Transverse colon (tissue), 4 donors: ENCODE measurements at regions not wholly inside any gene's neighbourhood (a gene's known extent, or its start where the extent isn't known, plus 50 kb on each side); places are given as distances from the start of the nearest gene placed in this dataset.

Experiments
- DNase-seq: peaks from one replicate; pipeline ENCODE4 v3.0.0-alpha.2; 2019
- H3K27ac ChIP-seq, 4 donors: fragments of 200-600 bp; sonication (generic); 2 replicates each; pipeline ENCODE4 v1.5.1; 2016 to 2018; ENCODE audit warnings: inconsistent platforms in 4 of 4
- H3K27me3 ChIP-seq: fragments of 200-600 bp; sonication (generic); 2 replicates; pipeline ENCODE4 v1.5.1; 2017; ENCODE audit warnings: inconsistent platforms
- H3K36me3 ChIP-seq, 4 donors: fragments of 200-600 bp; sonication (generic); 2 replicates each; pipeline ENCODE4 v1.5.1; 2017 to 2019; ENCODE audit warnings: inconsistent platforms in 4 of 4
- H3K4me1 ChIP-seq, 4 donors: fragments of 200-600 bp; sonication (generic); 2 replicates each; pipeline ENCODE4 v1.5.1; 2017 to 2020; ENCODE audit warnings: inconsistent platforms in 4 of 4
- H3K4me3 ChIP-seq, 4 donors: fragments of 200-600 bp; sonication (generic); 1 replicate in 1 of 4; 2 replicates in 3 of 4; pipeline versions ENCODE4 v1.5.1 to v1.6.1; 2017 to 2019; ENCODE audit warnings: inconsistent platforms in 4 of 4
- H3K9me3 ChIP-seq, 2 donors: fragments of 200-600 bp; sonication (generic); 2 replicates each; pipeline ENCODE4 v1.5.1; 2017 to 2019; ENCODE audit warnings: inconsistent platforms in 2 of 2
- CTCF ChIP-seq, 5 experiments: fragments of 200-600 bp in 3 of 5; fragments of 450-650 bp in 2 of 5; sonication (generic) in 3 of 5; IDR thresholded peaks; 1 replicate in 2 of 5; 2 replicates in 3 of 5; pipeline ENCODE4 v1.5.1; 2016 to 2017; ENCODE audit warnings: antibody characterized with exemption in 5 of 5, inconsistent platforms in 3 of 5, mild to moderate bottlenecking in 2 of 5, moderate library complexity in 1 of 5
- EP300 ChIP-seq: sonication (generic); formaldehyde crosslinking; IDR thresholded peaks from one replicate; pipeline ENCODE4 v1.6.1; 2017; ENCODE audit warnings: antibody characterized with exemption, low read depth
- POLR2A ChIP-seq: fragments of 450-650 bp; IDR thresholded peaks from one replicate; pipeline ENCODE4 v1.6.1; 2016; ENCODE audit warnings: antibody characterized with exemption, mild to moderate bottlenecking, moderate library complexity
- POLR2AphosphoS5 ChIP-seq, 3 donors: sonication (generic); formaldehyde crosslinking; IDR thresholded peaks; one replicate each; pipeline ENCODE4 v1.6.1; 2016; ENCODE audit warnings: antibody characterized with exemption in 3 of 3
- WGBS, 2 donors: methylation state at CpG; one replicate each; pipeline ENCODE4 v1.1.5; 2018; ENCODE audit warnings: low coverage in 1 of 2; 5-methylcytosine and 5-hydroxymethylcytosine counted together
- in situ Hi-C, 4 donors: fragments of 200-750 bp; cut with MboI; loops; one replicate each; pipeline versions ENCODE4 v1.15.0 to v1.15.1; 2017; ENCODE audit warnings: low sequenced_read_pairs in 3 of 4, low pct_ligation_motif_present in 1 of 4, low pct_unique_long_range_greater_than_20kb in 1 of 4
- intact Hi-C: fragments of 100-400 bp; cut with DNase I; formaldehyde crosslinking; loops from one replicate; pipeline ENCODE4 v1.15.1; 2023; ENCODE audit warnings: low total_unique reads

- Histone ChIP-seq H3K36me3 (no peaks in the 10 kb centered on the region), H3K27me3 (no peaks in the 10 kb centered on the region), H3K27ac (no peak overlapping the region), H3K4me3 (no peak overlapping the region), H3K4me1 (no peaks in the 10 kb centered on the region), H3K9me3 (no peaks in the 10 kb centered on the region)
- 68 to 81% methylated on average over 4 of the region's 4 CpGs for WGBS, 2 donors
- in situ Hi-C loops, result no loop called here
- DNase-seq, result no peak
- TF ChIP-seq POLR2AphosphoS5 (IDR thresholded peaks at IDR 0.05) (no peak), EP300 (no peak), POLR2A (no peak), CTCF (IDR thresholded peaks at IDR 0.05) (no peak)
- intact Hi-C loops, result loop anchor here (5.0 kb wide), 1 partner anchor 447 kb away; no protein-coding TSS in a partner anchor
Measured at GRCh38 chr4:27985522-27985921, 1124.9 kb downstream of the STIM2 start.

DNA sequence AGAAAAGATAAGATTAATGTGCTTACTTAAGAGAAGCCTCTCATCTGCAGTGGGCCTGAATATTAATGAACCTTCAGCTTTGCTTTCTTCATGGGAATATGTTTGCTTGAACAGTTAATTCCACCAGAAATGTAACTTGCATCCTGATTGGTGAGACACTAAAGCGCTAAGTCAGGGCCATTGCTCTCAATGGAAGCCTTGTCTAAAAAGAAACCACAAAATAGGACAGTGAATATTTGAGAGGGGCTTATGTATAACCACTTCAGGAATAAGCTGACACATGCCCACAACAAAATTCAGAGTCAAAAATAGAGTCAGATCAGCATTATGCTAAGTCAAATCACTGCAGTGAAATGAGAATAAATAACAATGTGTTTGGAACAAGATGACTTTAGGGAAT, 1125.8 kb downstream of the STIM2 start:
- intact Hi-C loops (loop anchor here (5.0 kb wide), 1 partner anchor 446 kb away; no protein-coding TSS in a partner anchor), in situ Hi-C loops (no loop called here)
- no peak for TF ChIP-seq POLR2A
- TF ChIP-seq CTCF (IDR thresholded peaks at IDR 0.05), result no peak
- no peak for TF ChIP-seq POLR2AphosphoS5 (IDR thresholded peaks at IDR 0.05)
- no peak for TF ChIP-seq EP300
- Histone ChIP-seq H3K4me3 (no peak overlapping the region), H3K9me3 (no peaks in the 10 kb centered on the region), H3K27ac (no peak overlapping the region), H3K36me3 (no peaks in the 10 kb centered on the region), H3K27me3 (no peaks in the 10 kb centered on the region), H3K4me1 (no peaks in the 10 kb centered on the region)
- 80 to 86% methylated on average over 1 of the region's 1 CpG for WGBS, 2 donors
- DNase-seq, result no peak

GRCh38 chr4:28001698-28002097, 1141.1 kb downstream of the STIM2 start:
- Histone ChIP-seq H3K36me3 (no peaks in the 10 kb centered on the region), H3K4me1 (no peaks in the 10 kb centered on the region), H3K27me3 (no peaks in the 10 kb centered on the region), H3K27ac (no peak overlapping the region), H3K4me3 (no peak overlapping the region), H3K9me3 (no peaks in the 10 kb centered on the region)
- no peak for TF ChIP-seq CTCF (IDR thresholded peaks at IDR 0.05)
- no peak for TF ChIP-seq POLR2AphosphoS5 (IDR thresholded peaks at IDR 0.05)
- no peak for TF ChIP-seq EP300
- TF ChIP-seq POLR2A, result no peak
- DNase-seq, result no peak
- intact Hi-C loops, result no loop called here
- in situ Hi-C loops, result no loop called here
- 86 to 90% methylated on average over 3 to 4 of the region's 4 CpGs for WGBS, 2 donors

GRCh38 chr4:28004520-28004919, 1143.9 kb downstream of the STIM2 start:
- Histone ChIP-seq H3K4me3 (no peak overlapping the region), H3K27me3 (no peaks in the 10 kb centered on the region), H3K4me1 (no peaks in the 10 kb centered on the region), H3K9me3 (no peaks in the 10 kb centered on the region), H3K36me3 (no peaks in the 10 kb centered on the region), H3K27ac (no peak overlapping the region)
- intact Hi-C loops, result no loop called here
- DNase-seq, result no peak
- in situ Hi-C loops, result no loop called here
- TF ChIP-seq POLR2A (no peak), EP300 (no peak), POLR2AphosphoS5 (IDR thresholded peaks at IDR 0.05) (no peak), CTCF (IDR thresholded peaks at IDR 0.05) (no peak)
